ENCODE measurements at regions not wholly inside any gene's neighbourhood (a gene's known extent, or its start where the extent isn't known, plus 50 kb on each side); places are given as distances from the start of the nearest gene placed in this dataset.
"Not testable (repeated sequence)": the region's sequence is repeated elsewhere in the genome, so short reads cannot be mapped to it uniquely, and the experiment has no call there.

DNA sequence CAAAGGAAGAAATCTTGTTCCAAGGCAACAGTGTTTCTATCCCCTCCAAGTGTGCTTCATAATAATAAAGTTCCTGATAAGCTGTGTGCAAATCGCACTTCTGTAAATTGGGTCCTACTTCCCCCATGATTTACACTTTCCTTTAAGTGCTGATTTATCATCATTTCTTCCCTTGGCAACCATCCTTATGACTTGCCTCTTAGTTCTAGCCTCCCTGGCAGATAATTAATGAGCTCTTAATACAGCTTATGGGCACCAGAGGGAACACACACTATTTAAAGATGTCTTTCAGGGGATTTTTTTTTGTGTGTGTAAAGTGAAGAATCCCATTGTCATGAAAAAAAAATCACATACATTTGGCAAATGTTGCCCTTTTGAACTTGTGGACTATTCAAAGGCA lies 101.6 kb upstream of the MPHOSPH6 start:
- TF ChIP-seq, protein P1, sequence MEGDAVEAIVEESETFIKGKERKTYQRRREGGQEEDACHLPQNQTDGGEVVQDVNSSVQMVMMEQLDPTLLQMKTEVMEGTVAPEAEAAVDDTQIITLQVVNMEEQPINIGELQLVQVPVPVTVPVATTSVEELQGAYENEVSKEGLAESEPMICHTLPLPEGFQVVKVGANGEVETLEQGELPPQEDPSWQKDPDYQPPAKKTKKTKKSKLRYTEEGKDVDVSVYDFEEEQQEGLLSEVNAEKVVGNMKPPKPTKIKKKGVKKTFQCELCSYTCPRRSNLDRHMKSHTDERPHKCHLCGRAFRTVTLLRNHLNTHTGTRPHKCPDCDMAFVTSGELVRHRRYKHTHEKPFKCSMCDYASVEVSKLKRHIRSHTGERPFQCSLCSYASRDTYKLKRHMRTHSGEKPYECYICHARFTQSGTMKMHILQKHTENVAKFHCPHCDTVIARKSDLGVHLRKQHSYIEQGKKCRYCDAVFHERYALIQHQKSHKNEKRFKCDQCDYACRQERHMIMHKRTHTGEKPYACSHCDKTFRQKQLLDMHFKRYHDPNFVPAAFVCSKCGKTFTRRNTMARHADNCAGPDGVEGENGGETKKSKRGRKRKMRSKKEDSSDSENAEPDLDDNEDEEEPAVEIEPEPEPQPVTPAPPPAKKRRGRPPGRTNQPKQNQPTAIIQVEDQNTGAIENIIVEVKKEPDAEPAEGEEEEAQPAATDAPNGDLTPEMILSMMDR (IDR thresholded peaks at IDR 0.05; ENCODE audit: low read depth, low read length): no peak
- H3K4me3 ChIP-seq: no peak overlapping the region
- no peak overlapping the region for H3K27ac ChIP-seq
- H3K27me3 ChIP-seq: no peaks in the 10 kb centered on the region
- no peaks in the 10 kb centered on the region for H3K4me1 ChIP-seq (ENCODE audit: low read depth)
- H3K36me3 ChIP-seq: no peaks in the 10 kb centered on the region
- no peaks in the 10 kb centered on the region for H3K9me3 ChIP-seq (ENCODE audit: low read depth)
- DNase-seq (ENCODE audit: low read depth in 1 of 2, low spot score in 1 of 2): no peak

GRCh38 chr16:82267675-82268074 lies 97.7 kb upstream of the MPHOSPH6 start:
- not testable (repeated sequence) for H3K9me3 ChIP-seq (ENCODE audit: low read depth); DNase-seq (ENCODE audit: low read depth in 1 of 2, low spot score in 1 of 2); H3K4me1 ChIP-seq (ENCODE audit: low read depth); H3K36me3 ChIP-seq; H3K4me3 ChIP-seq; H3K27ac ChIP-seq; H3K27me3 ChIP-seq

DNA sequence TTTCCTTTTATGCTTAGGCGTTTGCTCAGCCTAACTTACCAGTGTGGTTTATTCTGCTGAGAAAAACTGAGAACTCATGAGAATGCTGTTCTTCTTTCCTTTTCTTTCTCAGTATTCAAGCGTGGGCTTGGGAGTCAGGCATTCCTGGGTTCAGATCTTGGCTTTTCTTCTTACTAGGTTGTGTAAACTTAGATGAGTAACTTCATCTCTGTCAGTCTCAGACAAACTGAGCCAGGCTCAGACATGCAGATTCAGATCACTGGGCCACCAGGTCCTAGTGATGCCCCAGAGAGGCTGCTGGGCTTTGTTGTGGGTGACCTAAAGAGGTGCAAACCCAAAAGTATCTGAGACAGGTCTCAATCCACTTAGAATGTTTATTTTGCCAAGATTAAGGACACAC lies 95.8 kb upstream of the MPHOSPH6 start:
- Histone ChIP-seq H3K36me3 (no peaks in the 10 kb centered on the region), H3K4me1 (ENCODE audit: low read depth) (no peaks in the 10 kb centered on the region), H3K27ac (no peak overlapping the region), H3K9me3 (ENCODE audit: low read depth) (no peaks in the 10 kb centered on the region), H3K27me3 (peaks cover 20% of the 10 kb centered on the region), H3K4me3 (no peak overlapping the region)
- DNase-seq (ENCODE audit: low read depth in 1 of 2, low spot score in 1 of 2): no peak
- TF ChIP-seq, protein P1 (IDR thresholded peaks at IDR 0.05; ENCODE audit: low read depth, low read length): no peak

GRCh38 chr16:82264756-82265155 lies 94.7 kb upstream of the MPHOSPH6 start:
- TF ChIP-seq, protein P1 (IDR thresholded peaks at IDR 0.05; ENCODE audit: low read depth, low read length): no peak
- Histone ChIP-seq H3K4me1 (ENCODE audit: low read depth) (no peaks in the 10 kb centered on the region), H3K9me3 (ENCODE audit: low read depth) (no peaks in the 10 kb centered on the region), H3K36me3 (no peaks in the 10 kb centered on the region), H3K27ac (no peak overlapping the region), H3K27me3 (peaks cover 27% of the 10 kb centered on the region), H3K4me3 (no peak overlapping the region)
- no peak for DNase-seq (ENCODE audit: low read depth in 1 of 2, low spot score in 1 of 2)

DNA sequence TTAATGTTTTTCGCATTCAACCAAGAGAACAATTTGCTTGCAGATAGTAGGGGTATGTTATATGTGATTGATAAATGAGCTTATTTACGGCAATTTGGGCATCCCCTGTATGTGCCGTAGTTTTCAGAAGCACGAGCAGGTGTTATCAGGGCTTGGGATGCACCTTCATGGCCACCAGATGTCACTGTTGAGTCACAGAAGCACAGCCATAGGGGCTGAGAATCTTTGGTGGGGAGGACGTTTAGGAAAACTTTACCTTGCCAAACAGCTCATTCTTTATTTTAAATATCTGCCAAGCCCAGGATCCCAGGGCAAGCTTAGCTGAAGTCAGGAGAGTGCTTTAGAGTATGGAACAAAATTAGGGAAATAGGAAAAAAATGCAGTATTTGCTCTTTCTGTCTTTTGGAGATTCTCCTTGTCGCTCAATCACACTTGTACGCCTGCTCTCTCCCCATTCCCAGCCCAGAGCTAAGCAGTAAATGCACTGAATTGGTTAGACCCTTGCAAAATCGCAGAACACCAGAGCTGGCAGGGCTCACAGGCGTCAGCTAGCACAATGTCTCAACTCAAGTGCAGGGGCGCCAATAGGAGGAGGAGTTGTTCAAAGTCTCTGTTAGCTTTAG lies 93.6 kb upstream of the MPHOSPH6 start:
- Histone ChIP-seq H3K27me3 (peaks cover 34% of the 10 kb centered on the region), H3K4me3 (no peak overlapping the region), H3K27ac (no peak overlapping the region), H3K4me1 (ENCODE audit: low read depth) (no peaks in the 10 kb centered on the region), H3K9me3 (ENCODE audit: low read depth) (no peaks in the 10 kb centered on the region), H3K36me3 (no peaks in the 10 kb centered on the region)
- peak; percentile 59 to 73 for DNase-seq (ENCODE audit: low read depth in 1 of 2, low spot score in 1 of 2)
- TF ChIP-seq, protein P1 (IDR thresholded peaks at IDR 0.05; ENCODE audit: low read depth, low read length): peak; percentile 92

- Histone ChIP-seq H3K36me3 (no peaks in the 10 kb centered on the region), H3K27ac (no peak overlapping the region), H3K4me3 (no peak overlapping the region), H3K4me1 (ENCODE audit: low read depth) (no peaks in the 10 kb centered on the region), H3K27me3 (peaks cover 34% of the 10 kb centered on the region), H3K9me3 (ENCODE audit: low read depth) (no peaks in the 10 kb centered on the region)
- TF ChIP-seq, protein P1 (IDR thresholded peaks at IDR 0.05; ENCODE audit: low read depth, low read length): no peak
- DNase-seq (ENCODE audit: low read depth in 1 of 2, low spot score in 1 of 2): no peak
These were observed 92.2 kb upstream of the MPHOSPH6 start for GRCh38 chr16:82262244-82262643.
